ENCODE measurements at regions not wholly inside any gene's neighbourhood (a gene's known extent, or its start where the extent isn't known, plus 50 kb on each side); places are given as distances from the start of the nearest gene placed in this dataset.

- no peak overlapping the region for H3K9ac ChIP-seq (ENCODE audit: low read length)
- TF ChIP-seq, protein P1, sequence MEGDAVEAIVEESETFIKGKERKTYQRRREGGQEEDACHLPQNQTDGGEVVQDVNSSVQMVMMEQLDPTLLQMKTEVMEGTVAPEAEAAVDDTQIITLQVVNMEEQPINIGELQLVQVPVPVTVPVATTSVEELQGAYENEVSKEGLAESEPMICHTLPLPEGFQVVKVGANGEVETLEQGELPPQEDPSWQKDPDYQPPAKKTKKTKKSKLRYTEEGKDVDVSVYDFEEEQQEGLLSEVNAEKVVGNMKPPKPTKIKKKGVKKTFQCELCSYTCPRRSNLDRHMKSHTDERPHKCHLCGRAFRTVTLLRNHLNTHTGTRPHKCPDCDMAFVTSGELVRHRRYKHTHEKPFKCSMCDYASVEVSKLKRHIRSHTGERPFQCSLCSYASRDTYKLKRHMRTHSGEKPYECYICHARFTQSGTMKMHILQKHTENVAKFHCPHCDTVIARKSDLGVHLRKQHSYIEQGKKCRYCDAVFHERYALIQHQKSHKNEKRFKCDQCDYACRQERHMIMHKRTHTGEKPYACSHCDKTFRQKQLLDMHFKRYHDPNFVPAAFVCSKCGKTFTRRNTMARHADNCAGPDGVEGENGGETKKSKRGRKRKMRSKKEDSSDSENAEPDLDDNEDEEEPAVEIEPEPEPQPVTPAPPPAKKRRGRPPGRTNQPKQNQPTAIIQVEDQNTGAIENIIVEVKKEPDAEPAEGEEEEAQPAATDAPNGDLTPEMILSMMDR (IDR thresholded peaks at IDR 0.05; ENCODE audit: low read length) = no peak
- TF ChIP-seq EZH2 (IDR thresholded peaks at IDR 0.05; ENCODE audit: borderline replicate concordance, low read length) = no peak
- no peaks in the 10 kb centered on the region for H3F3A ChIP-seq (ENCODE audit: insufficient read depth, low read length)
- no peak overlapping the region for H3K4me3 ChIP-seq (ENCODE audit: low read depth, low read length, poor library complexity, severe bottlenecking)
- no peak overlapping the region for H3K4me2 ChIP-seq (ENCODE audit: low read length)
- H3K9me2 ChIP-seq (ENCODE audit: low read depth, low read length) = no peaks in the 10 kb centered on the region
- H3K79me2 ChIP-seq (ENCODE audit: insufficient read depth, low read length) = no peaks in the 10 kb centered on the region
- no peak overlapping the region for H2AFZ ChIP-seq (ENCODE audit: low read length)
- H3K4me1 ChIP-seq (ENCODE audit: insufficient read depth, low read length, severe bottlenecking) = no peaks in the 10 kb centered on the region
- H4K20me1 ChIP-seq (ENCODE audit: insufficient read depth, low read length) = no peaks in the 10 kb centered on the region
- no peaks in the 10 kb centered on the region for H3K36me3 ChIP-seq (ENCODE audit: insufficient read depth, low read length)
- no peaks in the 10 kb centered on the region for H3K9me3 ChIP-seq (ENCODE audit: low read length)
- no peaks in the 10 kb centered on the region for H3K27me3 ChIP-seq (ENCODE audit: insufficient read depth, low read length)
- no peak overlapping the region for H3K27ac ChIP-seq (ENCODE audit: low read depth, low read length, poor library complexity, severe bottlenecking)
Observed at GRCh38 chr2:220998156-220998555, 573.9 kb downstream of the EPHA4 start.

GRCh38 chr2:220999356-220999755 lies 572.7 kb downstream of the EPHA4 start:
- Histone ChIP-seq H3K79me2 (ENCODE audit: insufficient read depth, low read length) (no peaks in the 10 kb centered on the region), H3K9ac (ENCODE audit: low read length) (no peak overlapping the region), H3K9me2 (ENCODE audit: low read depth, low read length) (no peaks in the 10 kb centered on the region), H3K4me2 (ENCODE audit: low read length) (no peak overlapping the region), H3K36me3 (ENCODE audit: insufficient read depth, low read length) (no peaks in the 10 kb centered on the region), H3F3A (ENCODE audit: insufficient read depth, low read length) (no peaks in the 10 kb centered on the region), H3K27me3 (ENCODE audit: insufficient read depth, low read length) (no peaks in the 10 kb centered on the region), H3K27ac (ENCODE audit: low read depth, low read length, poor library complexity, severe bottlenecking) (no peak overlapping the region), H3K4me1 (ENCODE audit: insufficient read depth, low read length, severe bottlenecking) (no peaks in the 10 kb centered on the region), H3K4me3 (ENCODE audit: low read depth, low read length, poor library complexity, severe bottlenecking) (no peak overlapping the region), H3K9me3 (ENCODE audit: low read length) (no peaks in the 10 kb centered on the region), H2AFZ (ENCODE audit: low read length) (no peak overlapping the region), H4K20me1 (ENCODE audit: insufficient read depth, low read length) (no peaks in the 10 kb centered on the region)
- TF ChIP-seq EZH2 (IDR thresholded peaks at IDR 0.05; ENCODE audit: borderline replicate concordance, low read length) = no peak
- TF ChIP-seq, protein P1 (IDR thresholded peaks at IDR 0.05; ENCODE audit: low read length) = no peak

DNA sequence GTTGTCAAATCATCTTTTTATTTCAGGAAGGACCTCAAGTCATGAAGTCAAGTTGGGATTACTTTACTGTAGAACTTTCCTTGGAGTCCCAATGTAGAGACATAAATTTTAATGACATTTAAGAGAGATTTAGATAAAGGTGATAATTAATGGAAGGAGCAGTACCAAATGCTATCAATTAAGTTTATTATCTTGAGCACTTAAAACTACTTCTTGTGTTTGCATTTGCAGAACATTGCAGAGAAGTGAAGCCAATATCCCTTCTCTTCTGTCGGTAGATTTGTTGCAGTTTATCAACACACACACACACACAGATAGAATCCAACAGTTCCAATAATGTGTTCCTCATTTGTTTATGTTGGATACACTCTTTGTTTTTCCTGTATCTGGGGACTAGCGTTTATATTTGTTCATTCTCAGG lies 570.7 kb downstream of the EPHA4 start:
- H3K27ac ChIP-seq (ENCODE audit: low read depth, low read length, poor library complexity, severe bottlenecking) = no peak overlapping the region
- no peaks in the 10 kb centered on the region for H3K4me1 ChIP-seq (ENCODE audit: insufficient read depth, low read length, severe bottlenecking)
- H2AFZ ChIP-seq (ENCODE audit: low read length) = no peak overlapping the region
- no peak overlapping the region for H3K4me3 ChIP-seq (ENCODE audit: low read depth, low read length, poor library complexity, severe bottlenecking)
- H3F3A ChIP-seq (ENCODE audit: insufficient read depth, low read length) = no peaks in the 10 kb centered on the region
- H3K79me2 ChIP-seq (ENCODE audit: insufficient read depth, low read length) = no peaks in the 10 kb centered on the region
- H3K9ac ChIP-seq (ENCODE audit: low read length) = no peak overlapping the region
- no peaks in the 10 kb centered on the region for H3K9me2 ChIP-seq (ENCODE audit: low read depth, low read length)
- no peaks in the 10 kb centered on the region for H3K36me3 ChIP-seq (ENCODE audit: insufficient read depth, low read length)
- H3K27me3 ChIP-seq (ENCODE audit: insufficient read depth, low read length) = no peaks in the 10 kb centered on the region
- H3K4me2 ChIP-seq (ENCODE audit: low read length) = no peak overlapping the region
- no peaks in the 10 kb centered on the region for H4K20me1 ChIP-seq (ENCODE audit: insufficient read depth, low read length)
- no peaks in the 10 kb centered on the region for H3K9me3 ChIP-seq (ENCODE audit: low read length)
- TF ChIP-seq, protein P1 (IDR thresholded peaks at IDR 0.05; ENCODE audit: low read length) = no peak
- TF ChIP-seq EZH2 (IDR thresholded peaks at IDR 0.05; ENCODE audit: borderline replicate concordance, low read length) = no peak

Measured in OCI-LY1 (cell line).